ENCODE measurements at regions not wholly inside any gene's neighbourhood (a gene's known extent, or its start where the extent isn't known, plus 50 kb on each side); places are given as distances from the start of the nearest gene placed in this dataset.

GRCh38 chr12:38099686-38100085 lies 216.9 kb upstream of the ALG10B start:
- ChIA-PET CTCF (no interaction called here), POLR2A (no interaction called here)
- Histone ChIP-seq H4K20me1 (replicated peaks; ENCODE audit: control insufficient read depth, extremely low read depth, insufficient read depth, low read length) (no peaks in the 10 kb centered on the region), H3K9me1 (replicated peaks; ENCODE audit: control insufficient read depth, extremely low read depth, insufficient read depth, low read length) (no peaks in the 10 kb centered on the region), H3K4me3 (replicated peaks in 1 of 3; ENCODE audit: insufficient read depth in 1 of 3, low read depth in 1 of 3, low read length in 3 of 3) (no peak overlapping the region), H3K79me2 (ENCODE audit: control insufficient read depth, insufficient read depth, low read length) (no peaks in the 10 kb centered on the region), H3K4me2 (ENCODE audit: insufficient read depth, low read length) (no peak overlapping the region), H3K9me3 (replicated peaks; ENCODE audit: control insufficient read depth, insufficient read depth, low read length) (peaks cover 2% of the 10 kb centered on the region), H3K36me3 (ENCODE audit: control insufficient read depth in 2 of 2, extremely low read depth in 1 of 2, insufficient read depth in 2 of 2, low read length in 2 of 2) (no peaks in the 10 kb centered on the region), H3K27ac (ENCODE audit: insufficient read depth, low read depth, low read length) (no peak overlapping the region), H3K27me3 (ENCODE audit: control insufficient read depth in 2 of 2, insufficient read depth in 2 of 2, low read length in 2 of 2) (no peaks in the 10 kb centered on the region), H2AFZ (ENCODE audit: low read depth, low read length) (no peak overlapping the region), H3K9ac (replicated peaks; ENCODE audit: extremely low read depth, insufficient read depth, low read length) (no peak overlapping the region), H3K4me1 (ENCODE audit: control insufficient read depth, extremely low read depth, insufficient read depth, low read length) (no peaks in the 10 kb centered on the region)
- no TSS peak for BruUV-seq (replicated peaks)
- TF ChIP-seq MYC (IDR thresholded peaks at IDR 0.05; ENCODE audit: low read depth, low read length): no peak
- no peak for TF ChIP-seq CTCF (IDR thresholded peaks at IDR 0.05; ENCODE audit: extremely low read depth in 1 of 2, insufficient read depth in 1 of 2, low read depth in 1 of 2, low read length in 2 of 2)
- no peak for TF ChIP-seq EZH2 (IDR thresholded peaks at IDR 0.05; ENCODE audit: borderline replicate concordance, low read depth, low read length, severe bottlenecking)
- TF ChIP-seq POLR2A (IDR thresholded peaks at IDR 0.05; ENCODE audit: low read depth, low read length): no peak
- TF ChIP-seq GATA2 (IDR thresholded peaks at IDR 0.05; ENCODE audit: insufficient read depth, insufficient read length, low read depth, low read length): no peak
- no peak for TF ChIP-seq MAX (IDR thresholded peaks at IDR 0.05; ENCODE audit: insufficient read depth, insufficient read length)
- no peak for TF ChIP-seq JUN (IDR thresholded peaks at IDR 0.05; ENCODE audit: borderline replicate concordance, insufficient read depth, insufficient read length, low read depth)
- no peak for TF ChIP-seq FOS (IDR thresholded peaks at IDR 0.05; ENCODE audit: borderline replicate concordance, insufficient read depth, low read length)
- no peak for TF ChIP-seq POLR2AphosphoS5 (IDR thresholded peaks at IDR 0.05; ENCODE audit: insufficient read depth, low read depth, low read length)
- DNase-seq (ENCODE audit: low read depth, low spot score): no peak
- dilution Hi-C loops (cut with MboI; ENCODE audit: extremely low pct_ligation_motif_present, low sequenced_read_pairs): no loop called here
- intact Hi-C loops (cut with micrococcal nuclease): no loop called here
- no peak for FAIRE-seq
